ENCODE measurements at regions not wholly inside any gene's neighbourhood (a gene's known extent, or its start where the extent isn't known, plus 50 kb on each side); places are given as distances from the start of the nearest gene placed in this dataset.
"Not testable (repeated sequence)": the region's sequence is repeated elsewhere in the genome, so short reads cannot be mapped to it uniquely, and the experiment has no call there.

DNA sequence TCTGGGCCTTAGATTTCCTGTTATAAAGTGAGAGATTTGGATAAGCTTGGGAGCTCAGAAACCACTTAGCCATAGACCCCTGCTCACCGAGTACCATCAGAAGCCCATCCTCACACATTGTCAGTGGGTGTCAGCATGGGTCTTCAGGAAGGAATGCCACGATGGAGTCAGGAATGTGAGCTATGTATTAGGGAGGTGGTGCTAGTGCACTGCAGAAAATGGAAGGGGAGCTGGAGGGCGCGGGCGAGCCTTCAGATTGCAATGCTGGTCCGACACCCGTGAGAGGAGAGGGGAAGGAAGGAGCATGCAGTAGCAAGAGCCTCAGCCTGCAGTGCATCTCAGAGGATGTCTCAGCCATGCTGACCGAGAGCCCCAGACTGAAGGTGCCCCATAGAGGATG lies 294.5 kb downstream of the FOXL1 start:
- no peak for DNase-seq

DNA sequence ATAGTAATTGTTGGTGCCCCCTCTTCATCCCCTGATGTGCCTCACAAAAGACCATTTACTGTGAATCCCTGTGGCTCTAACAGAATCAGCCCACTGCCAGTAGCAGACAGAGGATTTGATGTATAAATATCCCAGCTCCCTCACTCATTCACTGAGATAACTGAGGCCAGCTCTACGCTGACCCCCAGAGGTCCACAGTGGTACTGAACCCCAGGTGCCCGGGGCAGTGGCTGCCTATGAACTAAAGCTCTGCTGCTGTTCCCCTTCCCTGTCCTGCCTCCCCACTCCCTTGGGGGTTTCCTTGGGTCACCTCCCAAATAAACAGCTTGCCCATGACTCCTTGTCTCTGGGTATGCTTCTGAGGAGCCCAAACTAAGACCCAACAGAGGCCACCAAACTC lies 295.8 kb downstream of the FOXL1 start:
- no peak for DNase-seq

DNA sequence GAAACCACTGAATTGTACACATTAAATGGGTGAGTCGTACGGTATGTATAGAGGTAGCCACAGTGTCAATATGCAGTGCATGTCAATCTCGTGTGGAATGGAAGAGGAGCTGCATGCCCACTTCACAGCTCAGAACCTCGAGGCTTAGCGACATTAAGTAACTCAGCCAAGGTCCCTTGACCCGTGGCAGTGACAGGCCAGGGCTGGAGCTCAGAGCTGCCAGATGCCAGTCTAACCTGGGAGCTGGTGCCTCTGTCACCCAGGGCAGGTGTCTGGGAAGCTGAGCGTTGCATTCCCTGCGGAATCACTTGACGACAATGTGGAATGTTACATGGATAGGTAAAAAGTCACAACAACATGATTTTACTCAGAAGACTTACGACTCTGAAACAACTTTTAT lies 298.1 kb downstream of the FOXL1 start:
- DNase-seq = no peak

DNA sequence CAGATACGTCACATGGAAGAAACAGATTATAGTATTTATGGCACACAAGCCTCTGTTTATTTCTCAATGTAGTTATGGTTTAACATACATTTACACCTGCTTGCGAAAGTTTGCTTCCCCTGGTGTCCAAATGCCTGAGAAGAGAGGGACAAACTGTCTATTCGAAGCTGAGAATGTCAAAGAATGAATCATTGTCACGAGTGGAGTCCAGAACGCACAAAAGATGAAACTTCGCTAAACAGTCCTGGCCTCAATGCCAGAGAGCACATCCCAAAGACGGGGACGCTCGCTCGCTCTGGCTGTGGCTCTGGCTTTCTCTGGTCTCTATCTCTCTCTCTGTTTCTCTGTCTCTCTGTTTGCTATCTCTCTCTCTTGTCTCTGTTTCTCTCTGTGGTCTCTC lies 298.8 kb downstream of the FOXL1 start:
- DNase-seq = no peak

DNA sequence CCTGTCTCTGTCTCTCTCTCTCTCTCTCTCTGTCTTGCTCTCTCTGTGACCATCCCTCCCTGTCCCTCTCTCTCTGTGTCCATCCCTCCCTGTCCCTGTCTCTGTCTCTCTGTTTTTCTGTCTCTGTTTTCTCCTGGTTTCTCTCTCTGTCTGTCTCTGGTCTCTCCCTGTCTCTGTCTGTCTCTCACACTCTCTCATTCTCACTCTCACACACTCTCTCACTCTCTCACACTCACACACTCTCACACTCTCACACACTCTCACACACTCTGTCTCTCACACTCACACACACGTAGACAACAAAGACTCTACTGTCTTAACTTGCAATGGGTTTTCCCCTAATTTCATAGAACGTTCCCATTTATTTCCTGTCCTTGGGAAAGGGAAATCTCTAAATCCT lies 299.5 kb downstream of the FOXL1 start:
- no peak for DNase-seq

DNA sequence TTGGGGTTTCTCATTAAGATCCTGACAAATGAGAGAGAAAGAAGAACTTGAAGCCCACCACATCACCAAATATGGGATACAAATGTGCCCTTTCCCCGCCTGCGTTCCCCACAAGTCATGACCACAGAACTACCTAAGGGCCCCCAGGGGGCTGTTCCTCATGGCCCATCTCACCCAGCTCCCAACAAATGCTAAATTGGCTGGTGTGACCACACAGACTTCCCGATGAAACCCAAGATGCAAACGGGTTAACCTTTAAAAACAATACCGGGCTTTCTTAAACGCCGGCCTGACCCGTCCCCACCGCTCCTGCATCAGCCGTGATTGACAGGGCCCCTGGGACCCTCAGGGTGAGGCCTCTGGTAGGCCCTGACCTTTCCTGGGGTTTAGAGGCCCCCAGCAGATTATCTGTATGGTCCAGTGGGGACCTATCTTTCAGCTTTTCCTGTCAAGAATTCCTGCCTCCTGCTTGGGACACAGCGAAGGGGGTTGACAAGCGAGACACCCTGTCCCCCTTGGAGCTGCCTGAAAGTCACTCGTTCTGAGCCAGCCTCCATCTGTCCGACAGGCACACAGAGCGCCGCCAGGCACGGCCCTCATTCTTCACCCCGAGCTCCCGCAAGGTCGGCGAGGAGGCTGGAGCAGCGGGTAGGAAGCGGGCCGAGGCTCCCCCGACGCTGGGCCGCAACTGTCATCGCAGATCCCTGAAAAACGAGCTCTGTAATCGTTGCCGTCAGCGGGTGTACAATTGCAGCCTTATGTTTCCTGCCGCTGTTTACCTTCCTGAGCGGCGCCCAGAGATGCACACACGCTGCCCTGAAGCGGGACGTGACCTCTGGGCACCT lies 300.1 kb downstream of the FOXL1 start:
- no peak for DNase-seq

DNA sequence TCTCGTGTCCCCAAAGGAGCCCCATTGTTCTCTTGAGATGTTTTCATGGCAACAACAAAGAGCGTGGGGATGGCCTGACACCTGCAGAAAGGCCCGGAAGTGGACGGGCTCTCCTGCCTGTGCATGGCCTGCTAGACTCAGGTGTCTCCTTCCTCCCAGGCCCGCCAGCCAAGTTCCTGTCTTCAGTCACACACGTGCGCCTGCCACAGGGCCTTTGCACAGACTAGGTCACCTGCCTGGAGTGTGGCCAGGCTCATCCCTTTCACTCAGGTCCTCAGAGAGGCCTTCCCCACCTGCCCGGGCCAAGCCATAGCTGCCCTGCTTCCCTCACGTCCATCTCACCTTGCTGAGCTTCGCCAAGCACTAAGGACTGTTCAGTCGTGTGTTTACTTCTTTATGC lies 300.9 kb downstream of the FOXL1 start:
- no peak for DNase-seq

DNA sequence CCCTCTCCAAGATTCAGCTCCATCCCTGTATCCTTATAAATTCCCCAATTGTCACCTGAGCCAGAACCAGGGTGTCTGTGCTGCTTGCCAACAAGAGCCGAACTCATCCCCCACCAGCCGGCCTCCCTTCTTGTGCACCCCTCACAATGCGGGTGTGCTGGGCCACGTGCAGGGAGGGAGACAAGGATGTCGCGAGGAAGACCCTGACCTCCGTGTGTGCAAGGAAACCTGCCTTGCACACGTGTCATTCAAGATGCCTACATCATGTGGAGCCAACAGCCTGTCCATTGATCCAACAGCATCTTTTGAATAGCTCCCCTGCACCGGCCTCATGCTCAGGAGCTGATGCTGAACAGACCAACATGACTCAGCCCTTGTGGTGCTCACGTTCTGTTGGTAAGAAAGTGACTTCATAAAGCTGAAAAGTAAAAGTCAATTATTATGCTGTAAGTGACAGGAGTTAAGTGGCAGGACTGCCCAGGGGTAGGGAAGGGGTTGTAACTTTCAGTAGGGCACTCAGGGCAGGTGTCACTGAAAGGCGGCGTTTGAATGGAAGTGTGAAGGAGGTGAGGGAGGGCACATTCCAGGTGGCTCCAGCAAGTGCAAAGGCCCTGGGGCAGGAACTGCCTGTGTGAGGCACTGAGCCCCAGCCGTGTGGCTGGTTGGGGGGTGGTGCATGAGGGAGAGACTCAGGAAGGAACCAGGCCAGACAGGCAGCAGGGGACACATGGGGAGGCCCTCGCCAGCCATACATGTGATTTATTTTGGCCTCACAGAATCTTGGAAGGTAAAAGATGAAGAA lies 302.2 kb downstream of the FOXL1 start:
- no peak for DNase-seq

DNA sequence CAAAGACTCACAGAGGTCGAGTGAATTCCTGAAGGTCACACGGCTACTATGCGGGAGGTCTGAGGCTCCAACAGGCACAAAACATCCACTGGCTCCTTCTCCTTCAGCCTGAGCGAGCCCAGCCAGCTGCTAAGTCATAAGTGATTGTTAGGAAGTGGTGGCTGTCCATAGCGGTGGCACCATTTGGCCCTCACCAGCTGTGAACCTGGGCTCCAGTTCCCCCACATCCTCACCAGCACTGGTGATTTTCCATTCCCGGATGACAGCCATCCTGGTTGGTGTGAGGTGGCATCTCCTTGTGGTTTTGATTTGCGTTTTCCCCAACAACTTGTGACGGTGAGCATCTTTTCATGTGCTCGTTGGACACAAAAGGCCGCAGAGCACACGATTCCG lies 302.8 kb downstream of the FOXL1 start:
- DNase-seq = no peak

DNA sequence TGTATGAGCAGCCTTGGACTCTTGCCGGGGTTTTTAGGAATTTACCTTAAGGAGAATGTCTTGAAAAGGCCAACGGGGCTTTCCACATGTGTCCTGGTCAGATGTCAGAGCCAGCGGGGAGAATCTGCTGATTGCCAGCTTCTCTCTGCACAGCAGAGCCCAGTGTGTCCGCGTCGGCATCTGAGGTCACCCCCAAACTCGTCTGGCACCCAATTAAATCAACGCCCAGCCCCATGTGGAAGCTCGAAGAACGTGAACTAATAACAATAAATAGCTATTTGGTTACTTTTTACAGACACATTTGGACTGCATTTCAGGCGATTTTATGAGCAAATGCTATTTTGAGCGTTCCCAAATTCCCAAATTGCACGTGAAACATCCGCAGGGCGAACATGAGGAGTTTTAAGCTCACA lies 303.5 kb downstream of the FOXL1 start:
- DNase-seq = no peak

DNA sequence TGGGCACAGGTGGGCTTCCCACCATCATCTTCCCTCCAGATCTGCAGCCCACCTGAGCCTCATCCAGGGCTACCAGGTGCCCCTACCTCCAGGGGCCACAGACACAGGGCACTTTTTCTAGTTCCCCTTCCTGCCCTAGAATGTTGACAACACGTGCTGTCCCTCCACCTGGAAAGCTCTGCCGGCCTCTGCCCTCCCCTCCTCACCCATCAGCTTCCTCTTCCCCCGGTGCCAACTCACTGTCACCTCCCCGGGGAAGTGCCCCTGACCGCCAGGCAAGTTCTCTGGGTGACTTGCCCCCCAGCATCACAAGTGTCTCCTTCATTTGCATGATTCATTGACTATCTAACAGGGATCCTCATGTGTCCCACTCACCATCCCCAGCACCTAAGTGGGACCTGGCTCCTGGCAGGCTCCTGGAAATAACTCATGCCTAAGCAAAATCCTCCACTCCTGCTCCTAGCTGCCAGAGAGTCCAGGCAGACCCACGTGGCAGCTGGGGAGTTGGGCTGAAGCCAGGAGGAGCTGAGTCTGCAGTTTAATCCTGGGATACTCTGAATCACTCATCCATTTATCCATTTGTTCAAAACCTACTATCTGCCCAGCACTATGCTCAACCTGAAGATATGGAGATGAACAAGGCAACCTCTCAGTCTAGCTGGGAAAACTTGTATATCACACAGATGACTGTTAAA lies 304.4 kb downstream of the FOXL1 start:
- DNase-seq = no peak

DNA sequence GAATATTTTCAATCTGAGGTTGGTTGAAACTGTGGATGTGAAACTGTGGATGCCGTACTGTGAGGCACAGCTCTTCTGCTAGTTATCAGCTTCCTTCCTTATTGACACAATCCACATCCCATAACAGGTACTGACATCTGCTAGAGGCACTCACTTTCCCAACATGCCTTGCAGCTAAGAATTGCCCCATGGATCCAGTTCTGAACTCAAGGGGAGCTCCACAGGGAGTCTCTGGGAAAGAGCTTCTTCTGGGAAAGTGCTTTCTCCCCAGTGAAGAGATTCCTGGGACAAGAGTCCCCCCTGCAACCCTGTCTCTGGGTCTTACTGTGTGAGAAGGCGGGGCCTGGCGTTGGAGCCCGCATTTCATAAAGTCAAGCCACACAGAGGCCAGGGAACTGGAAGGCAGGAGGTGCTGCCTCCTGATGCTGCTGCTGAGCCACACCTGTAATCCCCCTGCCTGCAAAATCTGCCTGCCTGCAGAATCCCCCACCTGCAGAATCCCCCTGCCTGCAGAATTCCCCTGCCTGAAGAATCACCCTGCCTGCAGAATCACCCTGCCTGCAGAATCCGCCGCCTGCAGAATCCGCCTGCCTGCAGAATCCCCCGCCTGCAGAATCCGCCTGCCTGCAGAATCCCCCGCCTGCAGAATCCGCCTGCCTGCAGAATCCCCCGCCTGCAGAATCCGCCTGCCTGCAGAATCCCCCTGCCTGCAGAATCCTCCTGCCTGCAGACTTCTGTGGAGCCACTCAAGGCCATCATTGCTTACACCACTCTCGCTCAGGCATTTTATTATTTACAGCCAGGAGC lies 305.4 kb downstream of the FOXL1 start:
- DNase-seq = no peak

DNA sequence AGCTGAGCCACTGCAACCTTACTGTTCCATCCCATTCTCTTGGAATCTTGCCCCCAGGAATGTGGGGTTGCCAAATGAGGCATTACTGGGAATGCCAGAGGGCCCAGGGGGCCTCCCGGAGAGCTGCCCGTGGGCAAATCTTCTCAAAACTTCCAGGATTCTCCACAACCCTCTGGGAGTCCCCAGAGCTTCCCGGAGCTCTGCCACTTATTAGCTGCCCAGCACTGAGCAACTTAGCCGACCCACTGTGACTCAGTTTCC lies 306.0 kb downstream of the FOXL1 start:
- DNase-seq = no peak

DNA sequence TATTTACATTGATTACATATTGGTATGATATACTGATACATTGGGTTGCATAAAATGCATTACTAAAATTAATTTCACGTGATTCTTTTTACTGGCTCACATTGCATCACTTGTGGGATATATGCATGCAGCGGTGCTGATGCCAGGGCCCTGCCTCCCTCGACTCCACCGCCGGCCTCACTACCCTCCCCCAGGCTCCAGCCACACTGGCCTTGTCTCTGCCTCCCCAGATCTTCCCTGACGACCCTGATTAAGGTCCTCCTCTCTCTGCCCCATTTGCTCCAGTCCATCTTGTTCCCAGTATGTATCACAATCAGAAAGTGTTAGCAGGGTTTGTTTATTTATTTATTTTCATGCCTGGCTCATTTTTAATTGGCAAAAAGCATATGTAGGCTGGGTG lies 306.8 kb downstream of the FOXL1 start:
- DNase-seq = no peak

DNA sequence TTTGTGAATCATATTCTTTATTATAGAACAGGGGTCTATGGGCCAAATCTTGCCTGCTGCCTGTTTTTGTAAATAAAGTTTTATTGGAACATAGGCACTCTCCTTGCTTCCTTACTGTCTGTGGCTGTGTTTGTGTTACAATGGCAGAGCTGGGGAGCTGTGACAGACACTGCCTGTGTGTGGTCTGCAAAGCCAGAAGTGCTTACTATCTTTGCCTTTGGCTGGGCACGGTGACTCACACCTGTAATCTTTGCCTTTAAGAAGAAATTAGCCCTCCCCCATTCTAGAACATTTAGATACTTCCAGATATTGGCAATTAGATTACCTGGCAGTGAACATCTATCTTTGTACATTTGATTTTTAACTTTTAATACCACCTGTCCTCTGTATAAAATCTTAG lies 308.3 kb downstream of the FOXL1 start:
- no peak for DNase-seq

DNA sequence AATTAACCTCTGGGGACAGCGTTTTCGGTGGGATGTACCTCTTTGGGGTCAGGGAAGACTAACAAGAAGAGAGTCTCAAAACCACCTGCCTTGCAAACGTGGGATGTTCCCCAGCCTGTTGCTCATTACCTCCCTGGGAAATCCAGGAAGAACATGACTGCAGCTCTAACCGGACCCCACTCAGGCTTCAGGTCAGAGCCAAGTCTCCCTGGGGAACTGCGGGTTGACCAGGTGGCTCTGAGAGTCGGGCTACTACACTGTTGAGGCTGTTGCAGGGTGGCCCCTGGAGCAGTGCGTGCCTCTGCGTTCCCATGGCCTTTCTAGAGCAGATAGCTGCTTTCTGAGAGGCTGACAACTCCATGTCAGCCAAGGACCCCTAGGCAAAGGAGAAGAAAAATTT lies 309.1 kb downstream of the FOXL1 start:
- no peak for DNase-seq

DNA sequence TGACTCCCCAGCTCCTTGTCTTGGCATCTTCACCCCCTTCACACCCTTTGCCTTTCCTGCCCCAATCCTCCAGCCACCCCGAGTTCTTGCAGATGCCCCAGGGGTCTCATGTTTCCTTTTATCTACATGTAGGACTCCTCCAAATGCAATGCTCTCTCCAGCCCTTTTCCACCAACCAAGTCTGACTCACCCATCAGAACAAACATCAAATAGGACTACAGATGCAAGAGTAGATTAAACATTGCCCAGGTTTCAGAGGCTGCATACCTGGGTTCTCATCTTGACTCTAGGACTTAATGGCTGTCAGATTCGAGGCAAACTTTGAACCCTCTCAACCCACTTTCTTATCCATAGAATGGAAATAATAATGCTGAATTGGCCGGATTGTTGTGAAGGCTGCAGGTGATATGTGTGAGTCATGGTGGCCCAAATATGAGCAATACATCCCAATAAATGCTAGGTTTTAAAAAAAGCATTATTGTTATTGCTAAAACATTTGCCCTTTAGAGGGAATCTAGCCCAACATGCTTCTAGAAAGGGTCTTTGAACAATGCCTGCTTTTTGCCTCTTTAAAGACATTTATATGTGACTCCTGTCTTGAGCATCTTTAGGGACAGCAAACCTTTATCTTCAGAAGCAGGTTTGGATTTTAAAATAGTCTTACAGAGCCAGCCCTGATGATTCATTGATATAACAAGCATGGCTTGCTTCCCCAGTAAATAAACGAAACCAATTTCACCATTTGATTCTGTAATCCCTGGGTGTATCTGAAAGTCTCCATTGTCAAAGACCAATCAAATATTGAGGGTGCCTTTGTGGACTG lies 310.1 kb downstream of the FOXL1 start:
- no peak for DNase-seq

DNA sequence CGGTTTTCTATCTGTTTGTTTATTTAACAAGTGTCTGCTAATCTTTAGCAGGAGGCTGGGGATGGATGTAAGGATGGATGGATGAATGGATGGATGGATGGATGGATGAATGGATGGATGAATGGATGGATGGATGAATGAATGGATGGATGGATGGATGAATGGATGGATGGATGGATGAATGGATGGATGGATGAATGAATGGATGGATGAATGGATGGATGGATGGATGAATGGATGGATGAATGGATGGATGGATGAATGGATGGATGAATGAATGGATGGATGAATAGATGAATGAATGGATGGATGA lies 310.7 kb downstream of the FOXL1 start:
- not testable (repeated sequence) for DNase-seq

DNA sequence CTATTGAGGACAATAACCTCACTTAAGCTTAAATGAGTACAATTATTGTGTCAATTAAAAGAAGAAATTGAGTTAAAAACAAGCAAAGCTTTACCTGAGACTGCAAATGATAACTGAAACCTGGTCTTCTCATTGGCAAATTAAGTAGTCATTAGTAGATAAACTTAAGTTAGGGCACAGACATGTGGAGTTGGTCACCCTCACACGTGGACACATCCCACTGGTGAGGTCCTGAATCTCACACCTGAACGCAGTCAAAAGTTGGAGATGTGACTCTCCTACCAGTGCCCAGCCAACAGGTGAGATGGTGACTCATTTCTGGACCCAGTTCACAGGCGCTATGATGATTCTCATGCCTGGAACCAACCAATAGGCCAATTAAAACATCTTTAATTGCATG lies 311.6 kb downstream of the FOXL1 start:
- no peak for DNase-seq

DNA sequence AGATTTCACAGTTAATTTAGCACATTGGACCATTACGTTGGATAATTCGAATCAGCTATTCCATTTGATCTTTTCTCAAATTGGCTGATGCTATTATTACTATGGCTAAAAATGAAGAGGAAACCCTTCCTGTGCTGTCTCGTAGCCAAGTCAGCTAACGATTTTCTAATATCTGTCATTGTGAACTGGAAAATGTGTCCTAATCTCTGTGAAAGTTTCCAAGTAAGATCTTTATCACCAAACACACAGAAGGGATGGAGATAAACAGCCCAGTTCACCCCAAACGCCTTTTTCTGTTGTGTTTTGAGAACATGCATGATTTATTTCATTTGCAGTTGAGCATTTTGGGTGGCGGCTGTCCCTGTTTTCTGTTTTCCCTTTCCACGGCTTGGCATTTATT lies 312.8 kb downstream of the FOXL1 start:
- DNase-seq = no peak

DNA sequence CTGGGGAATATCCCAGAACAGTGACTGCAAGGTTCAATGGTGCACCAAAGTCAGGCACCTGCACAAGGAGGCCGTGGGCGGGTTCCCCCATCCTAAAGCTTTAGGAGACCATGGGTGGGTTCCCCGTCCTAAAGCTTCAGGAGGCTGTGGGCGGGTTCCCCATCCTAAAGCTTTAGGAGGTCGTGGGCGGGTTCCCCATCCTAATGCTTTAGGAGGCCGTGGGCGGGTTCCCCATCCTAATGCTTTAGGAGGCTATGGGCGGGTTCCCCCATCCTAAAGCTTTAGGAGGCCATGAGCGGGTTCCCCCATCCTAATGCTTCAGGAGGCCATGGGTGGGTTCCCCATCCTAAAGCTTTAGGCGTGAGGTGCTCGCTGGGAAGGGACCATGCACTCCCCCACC lies 313.3 kb downstream of the FOXL1 start:
- no peak for DNase-seq

DNA sequence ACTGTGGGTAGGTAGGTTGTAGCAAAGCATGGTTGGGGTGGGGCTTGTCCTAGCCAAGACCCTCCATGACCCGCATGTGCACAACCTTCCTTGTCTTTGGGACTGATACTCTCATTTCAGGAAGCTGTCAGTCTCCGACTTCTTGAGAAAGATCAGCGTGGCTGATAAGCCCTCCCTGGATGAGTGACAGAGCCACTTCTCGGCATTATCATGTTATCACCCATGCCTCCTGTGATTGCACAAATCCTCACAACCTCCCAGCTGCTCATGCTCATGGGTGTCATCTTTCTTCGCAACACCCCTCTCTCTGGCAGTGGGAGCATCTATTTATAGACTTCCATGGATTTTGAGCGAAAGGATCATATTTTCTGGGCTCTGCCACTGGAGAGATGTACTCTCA lies 314.2 kb downstream of the FOXL1 start:
- no peak for DNase-seq

All from effector CD4-positive, alpha-beta T cell (primary cell).